Parathyroid adenoma (tissue), 2 donors: ENCODE measurements at regions not wholly inside any gene's neighbourhood (a gene's known extent, or its start where the extent isn't known, plus 50 kb on each side); places are given as distances from the start of the nearest gene placed in this dataset.

ENCODE experiments used
- H2AFZ ChIP-seq: fragments of 300-600 bp; sonication (generic); one replicate; pipeline ENCODE4 v1.7.0; 2017; ENCODE audit warnings: antibody characterized with exemption, mild to moderate bottlenecking
- H3K27ac ChIP-seq: fragments of 300-600 bp; sonication (generic); one replicate; pipeline ENCODE4 v1.7.0; 2017
- H3K27me3 ChIP-seq: fragments of 300-600 bp; sonication (generic); one replicate; pipeline ENCODE4 v1.7.0; 2017; ENCODE audit warnings: low read length; ENCODE audit not compliant: control insufficient read depth, insufficient read depth
- H3K36me3 ChIP-seq: fragments of 300-600 bp; sonication (generic); one replicate; pipeline ENCODE4 v1.7.0; 2017; ENCODE audit warnings: low read length; ENCODE audit not compliant: control insufficient read depth, insufficient read depth
- H3K4me1 ChIP-seq: fragments of 300-600 bp; sonication (generic); one replicate; pipeline ENCODE4 v1.7.0; 2017; ENCODE audit warnings: control low read depth
- H3K4me2 ChIP-seq: fragments of 300-600 bp; sonication (generic); one replicate; pipeline ENCODE4 v1.7.0; 2017; ENCODE audit warnings: low read length
- H3K4me3 ChIP-seq: fragments of 300-600 bp; sonication (generic); one replicate; pipeline ENCODE4 v1.7.0; 2017; ENCODE audit warnings: low read depth, low read length
- H3K79me2 ChIP-seq: fragments of 300-600 bp; sonication (generic); one replicate; pipeline ENCODE4 v1.7.0; 2017; ENCODE audit warnings: control low read depth
- H3K9ac ChIP-seq: fragments of 300-600 bp; sonication (generic); one replicate; pipeline ENCODE4 v1.7.0; 2017; ENCODE audit warnings: mild to moderate bottlenecking
- H3K9me3 ChIP-seq: fragments of 300-600 bp; sonication (generic); one replicate; pipeline ENCODE4 v1.7.0; 2017; ENCODE audit warnings: low read length; ENCODE audit not compliant: control insufficient read depth
- CTCF ChIP-seq: fragments of 300-600 bp; sonication (generic); IDR thresholded peaks from one replicate; pipeline ENCODE4 v1.7.0; 2017; ENCODE audit warnings: antibody characterized with exemption, mild to moderate bottlenecking
- donor health status: primary hyperparathyroidism.

GRCh38 chr10:4191354-4191753, 406.3 kb upstream of the KLF6 start:
- no peaks in the 10 kb centered on the region for H3K4me1 ChIP-seq
- H3K27ac ChIP-seq, result no peak overlapping the region
- H3K27me3 ChIP-seq, result no peaks in the 10 kb centered on the region
- no peak overlapping the region for H3K4me3 ChIP-seq
- H3K9ac ChIP-seq, result no peak overlapping the region
- no peaks in the 10 kb centered on the region for H3K36me3 ChIP-seq
- H3K9me3 ChIP-seq, result no peaks in the 10 kb centered on the region
- H3K79me2 ChIP-seq, result no peaks in the 10 kb centered on the region
- no peak overlapping the region for H2AFZ ChIP-seq
- no peak overlapping the region for H3K4me2 ChIP-seq
- no peak for TF ChIP-seq CTCF

GRCh38 chr10:4190876-4191275, 405.9 kb upstream of the KLF6 start:
- no peak overlapping the region for H3K9ac ChIP-seq
- no peaks in the 10 kb centered on the region for H3K79me2 ChIP-seq
- no peaks in the 10 kb centered on the region for H3K27me3 ChIP-seq

GRCh38 chr10:4189281-4189680, 404.3 kb upstream of the KLF6 start:
- no peaks in the 10 kb centered on the region for H3K9me3 ChIP-seq
- no peak for TF ChIP-seq CTCF
- no peak overlapping the region for H3K4me3 ChIP-seq
- H3K27ac ChIP-seq, result no peak overlapping the region
- no peaks in the 10 kb centered on the region for H3K27me3 ChIP-seq
- no peaks in the 10 kb centered on the region for H3K36me3 ChIP-seq
- no peak overlapping the region for H3K4me2 ChIP-seq
- no peaks in the 10 kb centered on the region for H3K79me2 ChIP-seq
- H3K4me1 ChIP-seq, result no peaks in the 10 kb centered on the region
- H3K9ac ChIP-seq, result no peak overlapping the region
- H2AFZ ChIP-seq, result no peak overlapping the region

More at GRCh38 chr10:4190876-4191275, 405.9 kb upstream of the KLF6 start:
- no peaks in the 10 kb centered on the region for H3K9me3 ChIP-seq
- no peak overlapping the region for H3K27ac ChIP-seq
- no peak overlapping the region for H3K4me2 ChIP-seq
- TF ChIP-seq CTCF, result no peak
- H2AFZ ChIP-seq, result no peak overlapping the region
- H3K4me1 ChIP-seq, result no peaks in the 10 kb centered on the region
- no peaks in the 10 kb centered on the region for H3K36me3 ChIP-seq
- no peak overlapping the region for H3K4me3 ChIP-seq

- Histone ChIP-seq H2AFZ (no peak overlapping the region), H3K4me1 (no peaks in the 10 kb centered on the region), H3K27me3 (no peaks in the 10 kb centered on the region), H3K9ac (no peak overlapping the region), H3K4me2 (no peak overlapping the region), H3K4me3 (no peak overlapping the region), H3K27ac (no peak overlapping the region), H3K79me2 (no peaks in the 10 kb centered on the region), H3K36me3 (no peaks in the 10 kb centered on the region), H3K9me3 (no peaks in the 10 kb centered on the region)
- no peak for TF ChIP-seq CTCF
These were observed 403.4 kb upstream of the KLF6 start for GRCh38 chr10:4188406-4188805.

GRCh38 chr10:4186849-4187540, 402.0 kb upstream of the KLF6 start:
- Histone ChIP-seq H3K36me3 (no peaks in the 10 kb centered on the region), H3K27ac (no peak overlapping the region), H3K79me2 (no peaks in the 10 kb centered on the region), H3K9ac (no peak overlapping the region), H3K4me1 (no peaks in the 10 kb centered on the region), H3K4me2 (no peak overlapping the region), H3K9me3 (no peaks in the 10 kb centered on the region), H2AFZ (no peak overlapping the region), H3K27me3 (no peaks in the 10 kb centered on the region), H3K4me3 (no peak overlapping the region)
- TF ChIP-seq CTCF, result no peak
